HG03439 (cell line): ENCODE measurements at regions not wholly inside any gene's neighbourhood (a gene's known extent, or its start where the extent isn't known, plus 50 kb on each side); places are given as distances from the start of the nearest gene placed in this dataset.
"Not testable (repeated sequence)": the region's sequence is repeated elsewhere in the genome, so short reads cannot be mapped to it uniquely, and the experiment has no call there.

Experiments used
- ATAC-seq: cut with Tn5 transposase; IDR thresholded peaks from one replicate; pipeline ENCODE4 v1.9.1; 2021; ENCODE audit warnings: mild to moderate bottlenecking, moderate library complexity; ENCODE audit not compliant: unreplicated experiment

GRCh38 chr6:27807441-27808241 lies 104.6 kb downstream of the OR2B2 start:
- peak; percentile 66 for ATAC-seq

- no peak for ATAC-seq
These were observed 105.2 kb downstream of the OR2B2 start for GRCh38 chr6:27806981-27807440.

- no peak for ATAC-seq
These were observed 106.8 kb downstream of the OR2B2 start for GRCh38 chr6:27805347-27805746.

GRCh38 chr6:27804851-27805250 lies 107.3 kb downstream of the OR2B2 start:
- ATAC-seq = no peak

- no peak for ATAC-seq
These were observed 111.3 kb downstream of the OR2B2 start for GRCh38 chr6:27800731-27801373.

- no peak for ATAC-seq
These were observed 114.2 kb downstream of the OR2B2 start for GRCh38 chr6:27797960-27798359.

GRCh38 chr6:27796736-27797481 lies 115.3 kb downstream of the OR2B2 start:
- ATAC-seq = not testable (repeated sequence)

- ATAC-seq = peak; percentile 50
These were observed 116.3 kb downstream of the OR2B2 start for GRCh38 chr6:27795697-27796494.

GRCh38 chr6:27791182-27791943 lies 120.8 kb downstream of the OR2B2 start:
- ATAC-seq = no peak

GRCh38 chr6:27788376-27788775 lies 123.8 kb downstream of the OR2B2 start:
- not testable (repeated sequence) for ATAC-seq

- ATAC-seq = no peak
These were observed 126.1 kb downstream of the OR2B2 start for GRCh38 chr6:27786048-27786447.

- no peak for ATAC-seq
These were observed 126.9 kb downstream of the OR2B2 start for GRCh38 chr6:27785294-27785693.

GRCh38 chr6:27782748-27783147 lies 129.4 kb downstream of the OR2B2 start:
- no peak for ATAC-seq

GRCh38 chr6:27778625-27779417 lies 133.4 kb downstream of the OR2B2 start:
- no peak for ATAC-seq

GRCh38 chr6:27777614-27778355 lies 134.4 kb downstream of the OR2B2 start:
- ATAC-seq = no peak

- ATAC-seq = no peak
These were observed 135.1 kb downstream of the OR2B2 start for GRCh38 chr6:27777126-27777525.

GRCh38 chr6:27776504-27776903 lies 135.7 kb downstream of the OR2B2 start:
- no peak for ATAC-seq

GRCh38 chr6:27775796-27776184 lies 136.4 kb downstream of the OR2B2 start:
- ATAC-seq = no peak
